HepG2 (cell line): ENCODE measurements at regions not wholly inside any gene's neighbourhood (a gene's known extent, or its start where the extent isn't known, plus 50 kb on each side); places are given as distances from the start of the nearest gene placed in this dataset.

Experiments
- ATAC-seq: fragments of 200-7000 bp; cut with Tn5 transposase; 3 replicates; pipeline ENCODE4 v1.9.1; 2020; ENCODE audit warnings: mild to moderate bottlenecking, moderate library complexity
- BruUV-seq: library from RNA; stranded (reverse); fragments of 400-500 nt; replicated peaks from 2 replicates; lab custom pipeline; 2021; lab: Mats Ljungman, UMichigan
- CTCF ChIA-PET: fragments of 300-600 bp; formaldehyde crosslinking; extraction: SDS; loops from one replicate; lab custom pipeline; 2021; ENCODE audit warnings: low total read pairs, inconsistent platforms, low intra/inter-chr PET ratio; lab: Yijun Ruan, JAX
- POLR2A ChIA-PET: fragments of 350-600 bp; sonication (Branson Sonifier 250); formaldehyde crosslinking; loops from one replicate; lab custom pipeline; 2020; ENCODE audit warnings: antibody characterized with exemption, inconsistent platforms; lab: Yijun Ruan, JAX
- DNase-seq: peaks from one replicate; pipeline ENCODE4 v3.0.0-alpha.2; 2015; ENCODE audit warnings: low spot score
- FAIRE-seq: peaks from 3 replicates; lab custom pipeline; 2011; peaks lifted over from hg19 to GRCh38; lab: Jason Lieb, UNC
- H2AFZ ChIP-seq: one replicate; pipeline ENCODE4 v1.6.1; 2011; ENCODE audit warnings: low read length, inconsistent platforms
- H3K27ac ChIP-seq: fragments of 300-600 bp; 3 replicates; pipeline ENCODE4 v1.8.0; 2011; ENCODE audit warnings: mixed run types, mild to moderate bottlenecking, mixed read lengths, low read length, inconsistent platforms; ENCODE audit not compliant: insufficient read depth; ENCODE audit errors: extremely low read length
- H3K27me3 ChIP-seq, 2 experiments: fragments of 200-600 bp in 1 of 2; 2 replicates in 1 of 2; 3 replicates in 1 of 2; pipeline versions ENCODE4 v1.6.0 to v1.8.0; 2011; ENCODE audit warnings: low read length in 2 of 2, mild to moderate bottlenecking in 2 of 2, moderate library complexity in 2 of 2, inconsistent platforms in 1 of 2; ENCODE audit not compliant: insufficient read depth in 2 of 2, control insufficient read depth in 1 of 2
- H3K36me3 ChIP-seq, 2 experiments: fragments of 200-600 bp in 1 of 2; replicated peaks in 1 of 2; 2 replicates in 1 of 2; 3 replicates in 1 of 2; pipeline versions ENCODE4 v1.5.1 to v1.8.0; 2011; ENCODE audit warnings: low read length in 2 of 2, inconsistent platforms in 1 of 2; ENCODE audit not compliant: insufficient read depth in 2 of 2, control insufficient read depth in 1 of 2
- H3K4me1 ChIP-seq: 2 replicates; pipeline ENCODE4 v1.5.1; 2012; ENCODE audit warnings: low read length, inconsistent platforms; ENCODE audit not compliant: insufficient read depth
- H3K4me2 ChIP-seq: 2 replicates; pipeline ENCODE4 v1.6.0; 2011; ENCODE audit warnings: low read depth, low read length, inconsistent platforms
- H3K4me3 ChIP-seq, 3 experiments: fragments of 200-600 bp in 1 of 3; sonication (generic), shearing (Covaris generic) in 1 of 3; replicated peaks in 1 of 3; 2 replicates each; pipeline ENCODE4 v1.5.1; 2011 to 2016; ENCODE audit warnings: low read length in 3 of 3, inconsistent platforms in 2 of 3, low read depth in 2 of 3, mild to moderate bottlenecking in 2 of 3, control low read depth in 1 of 3, mixed read lengths in 1 of 3; ENCODE audit not compliant: insufficient read depth in 1 of 3
- H3K79me2 ChIP-seq: one replicate; pipeline ENCODE4 v1.6.1; 2011; ENCODE audit warnings: low read length, inconsistent platforms; ENCODE audit not compliant: insufficient read depth
- H3K9ac ChIP-seq: 2 replicates; pipeline ENCODE4 v1.6.0; 2011; ENCODE audit warnings: mild to moderate bottlenecking, low read depth, low read length, inconsistent platforms; ENCODE audit not compliant: insufficient read depth
- H3K9me3 ChIP-seq: 2 replicates; pipeline ENCODE4 v1.5.1; 2012; ENCODE audit warnings: mild to moderate bottlenecking, low read length
- H4K20me1 ChIP-seq: 2 replicates; pipeline ENCODE4 v1.6.0; 2011; ENCODE audit warnings: inconsistent platforms, mild to moderate bottlenecking, low read length, moderate library complexity; ENCODE audit not compliant: insufficient read depth
- ARHGAP35 ChIP-seq: sonication (generic); formaldehyde crosslinking; IDR thresholded peaks from 2 replicates; pipeline ENCODE4 v1.9.0; 2022; ENCODE audit warnings: mild to moderate bottlenecking, inconsistent platforms, moderate library complexity, missing genetic modification reagents, borderline replicate concordance
- MTERF4 ChIP-seq: sonication (generic); formaldehyde crosslinking; IDR thresholded peaks from 2 replicates; pipeline ENCODE4 v1.8.0; 2023; ENCODE audit warnings: mild to moderate bottlenecking, missing genetic modification reagents
- PITX1 ChIP-seq: sonication (generic); formaldehyde crosslinking; IDR thresholded peaks from 2 replicates; pipeline ENCODE4 v1.5.1; 2020; ENCODE audit warnings: mild to moderate bottlenecking, missing genetic modification reagents
- PRMT3 ChIP-seq: sonication (generic); formaldehyde crosslinking; IDR thresholded peaks from 2 replicates; pipeline ENCODE4 v1.8.1; 2022; ENCODE audit warnings: low read depth, mild to moderate bottlenecking, moderate library complexity, missing genetic modification reagents, borderline replicate concordance
- RARA ChIP-seq: IDR thresholded peaks from 2 replicates; pipeline ENCODE4 v1.6.1; 2016; ENCODE audit warnings: missing genetic modification reagents, missing compliant biosample characterization
- SATB2 ChIP-seq: sonication (generic); formaldehyde crosslinking; IDR thresholded peaks from 2 replicates; pipeline ENCODE4 v1.5.0; 2020; ENCODE audit warnings: missing genetic modification reagents
- ZBED4 ChIP-seq: sonication (generic); formaldehyde crosslinking; IDR thresholded peaks from 2 replicates; pipeline ENCODE4 v1.4.0; 2020; ENCODE audit warnings: missing genetic modification reagents, borderline replicate concordance
- ZBTB38 ChIP-seq: sonication (generic); formaldehyde crosslinking; IDR thresholded peaks from 2 replicates; pipeline ENCODE4 v1.5.1; 2020; ENCODE audit warnings: mild to moderate bottlenecking, missing genetic modification reagents
- ZMYM3 ChIP-seq: sonication (generic); formaldehyde crosslinking; IDR thresholded peaks from 2 replicates; pipeline ENCODE4 v1.5.1; 2020; ENCODE audit warnings: mild to moderate bottlenecking, missing genetic modification reagents
- ZNF747 ChIP-seq: sonication (generic); formaldehyde crosslinking; IDR thresholded peaks from 2 replicates; pipeline ENCODE4 v1.8.1; 2023; ENCODE audit warnings: missing genetic modification reagents, mild to moderate bottlenecking, borderline replicate concordance
- ZNF761 ChIP-seq: sonication (generic); formaldehyde crosslinking; conservative IDR thresholded peaks from 2 replicates; pipeline ENCODE4 v1.4.0; 2020; ENCODE audit warnings: mild to moderate bottlenecking, missing genetic modification reagents
- ZNF772 ChIP-seq: sonication (generic); formaldehyde crosslinking; IDR thresholded peaks from 2 replicates; pipeline ENCODE4 v1.5.0; 2020; ENCODE audit warnings: mild to moderate bottlenecking, missing genetic modification reagents
- ZZZ3 ChIP-seq: sonication (generic); formaldehyde crosslinking; IDR thresholded peaks from 2 replicates; pipeline ENCODE4 v1.4.0; 2020; ENCODE audit warnings: missing genetic modification reagents, mild to moderate bottlenecking, borderline replicate concordance
- WGBS: methylation state at CpG from one replicate; pipeline ENCODE4 v1.1.6; 2017; ENCODE audit warnings: low lambda C conversion rate; 5-methylcytosine and 5-hydroxymethylcytosine counted together
- in situ Hi-C: cut with HindIII; loops from 2 replicates; pipeline ENCODE4 v1.10.0; 2017; ENCODE audit warnings: low pct_unique_long_range_greater_than_20kb; ENCODE audit not compliant: extremely low pct_ligation_motif_present
- intact Hi-C: fragments of 100-400 bp; cut with micrococcal nuclease; formaldehyde crosslinking; loops from one replicate; pipeline ENCODE4 v1.10.0; 2022; ENCODE audit not compliant: unreplicated experiment
- TF ChIP-seq, protein P1 (sequence below): sonication (generic); formaldehyde crosslinking; IDR thresholded peaks from 2 replicates; pipeline ENCODE4 v1.4.0; 2020; ENCODE audit warnings: missing genetic modification reagents

DNA sequence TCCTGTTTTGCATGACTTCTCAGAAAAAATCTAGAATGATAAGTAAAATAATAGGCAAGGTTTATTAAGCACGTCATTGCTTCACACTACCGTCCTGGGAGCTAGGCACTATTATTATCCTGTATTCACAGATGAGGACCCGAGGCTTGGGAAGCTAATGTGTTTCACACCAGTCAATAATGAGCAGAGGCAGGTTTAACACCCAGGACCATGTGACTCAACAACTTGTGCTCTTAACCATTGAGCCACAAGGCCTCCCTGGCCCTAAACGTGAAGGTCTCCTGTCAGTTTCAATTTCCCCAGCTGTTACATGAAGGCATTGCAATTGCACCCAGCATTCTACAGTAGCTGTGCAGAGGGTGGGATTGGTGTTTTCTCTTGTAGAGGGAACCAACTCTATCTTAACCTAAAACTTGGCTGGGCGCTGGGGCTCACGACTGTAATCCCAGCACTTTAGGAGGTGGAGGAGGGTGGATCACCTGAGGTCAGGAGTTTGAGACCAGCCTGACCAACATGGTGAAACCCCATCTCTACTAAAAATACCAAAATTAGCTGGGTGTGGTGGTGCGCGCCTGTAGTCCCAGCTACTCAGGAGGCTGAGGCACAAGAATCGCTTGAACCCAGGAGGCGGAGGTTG, 191.2 kb downstream of the BCAS1 start:
- WGBS: 56% methylated on average over 10 of the region's 10 CpGs
- ATAC-seq: peak; percentile 12; the same call in 1 of the 3 replicates
- Histone ChIP-seq H3K4me2 (peak overlapping the region; percentile 65), H3K4me3 (peak overlapping the region in 2 of 3 experiments; percentile 5 to 15; a peak in 2 of 6 replicates), H3K36me3 (no peaks in the 10 kb centered on the region), H3K79me2 (no peaks in the 10 kb centered on the region), H3K9me3 (no peaks in the 10 kb centered on the region), H4K20me1 (no peaks in the 10 kb centered on the region), H3K4me1 (peaks cover 62% of the 10 kb centered on the region), H2AFZ (no peak overlapping the region), H3K27ac (no peak overlapping the region), H3K9ac (no peak overlapping the region), H3K27me3 (no peaks in the 10 kb centered on the region)
- intact Hi-C loops: no loop called here
- no peak for FAIRE-seq
- no peak for DNase-seq
- in situ Hi-C loops: no loop called here
- POLR2A ChIA-PET: interaction anchor here (1.0 to 3.4 kb wide), 5 partner anchors 13 to 116 kb away, joined by 3 to 15 read pairs (median 4); no protein-coding TSS in a partner anchor
- CTCF ChIA-PET: no interaction called here
- no TSS peak for BruUV-seq
- TF ChIP-seq ZBED4 (CRISPR knock-in tag) (no peak), MTERF4 (CRISPR knock-in tag) (0 out of 2 replicates have a peak, but pooled peaks have one; percentile 37), ZBTB38 (CRISPR knock-in tag) (no peak), PITX1 (CRISPR knock-in tag) (no peak), SATB2 (0 out of 2 replicates have a peak, but pooled peaks have one; percentile 24), ZNF772 (CRISPR knock-in tag) (0 out of 2 replicates have a peak, but pooled peaks have one; percentile 55), RARA (no peak), ZZZ3 (no peak), ZNF747 (CRISPR knock-in tag) (peak; percentile 33; the same call in 1 of the 2 replicates), ARHGAP35 (no peak), ZNF761 (no peak), PRMT3 (no peak), ZMYM3 (CRISPR knock-in tag) (peak; percentile 71)
- TF ChIP-seq, protein P1, sequence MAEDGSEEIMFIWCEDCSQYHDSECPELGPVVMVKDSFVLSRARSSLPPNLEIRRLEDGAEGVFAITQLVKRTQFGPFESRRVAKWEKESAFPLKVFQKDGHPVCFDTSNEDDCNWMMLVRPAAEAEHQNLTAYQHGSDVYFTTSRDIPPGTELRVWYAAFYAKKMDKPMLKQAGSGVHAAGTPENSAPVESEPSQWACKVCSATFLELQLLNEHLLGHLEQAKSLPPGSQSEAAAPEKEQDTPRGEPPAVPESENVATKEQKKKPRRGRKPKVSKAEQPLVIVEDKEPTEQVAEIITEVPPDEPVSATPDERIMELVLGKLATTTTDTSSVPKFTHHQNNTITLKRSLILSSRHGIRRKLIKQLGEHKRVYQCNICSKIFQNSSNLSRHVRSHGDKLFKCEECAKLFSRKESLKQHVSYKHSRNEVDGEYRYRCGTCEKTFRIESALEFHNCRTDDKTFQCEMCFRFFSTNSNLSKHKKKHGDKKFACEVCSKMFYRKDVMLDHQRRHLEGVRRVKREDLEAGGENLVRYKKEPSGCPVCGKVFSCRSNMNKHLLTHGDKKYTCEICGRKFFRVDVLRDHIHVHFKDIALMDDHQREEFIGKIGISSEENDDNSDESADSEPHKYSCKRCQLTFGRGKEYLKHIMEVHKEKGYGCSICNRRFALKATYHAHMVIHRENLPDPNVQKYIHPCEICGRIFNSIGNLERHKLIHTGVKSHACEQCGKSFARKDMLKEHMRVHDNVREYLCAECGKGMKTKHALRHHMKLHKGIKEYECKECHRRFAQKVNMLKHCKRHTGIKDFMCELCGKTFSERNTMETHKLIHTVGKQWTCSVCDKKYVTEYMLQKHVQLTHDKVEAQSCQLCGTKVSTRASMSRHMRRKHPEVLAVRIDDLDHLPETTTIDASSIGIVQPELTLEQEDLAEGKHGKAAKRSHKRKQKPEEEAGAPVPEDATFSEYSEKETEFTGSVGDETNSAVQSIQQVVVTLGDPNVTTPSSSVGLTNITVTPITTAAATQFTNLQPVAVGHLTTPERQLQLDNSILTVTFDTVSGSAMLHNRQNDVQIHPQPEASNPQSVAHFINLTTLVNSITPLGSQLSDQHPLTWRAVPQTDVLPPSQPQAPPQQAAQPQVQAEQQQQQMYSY (CRISPR knock-in tag): no peak
